Stomach (tissue), 8 donors: ENCODE measurements at regions not wholly inside any gene's neighbourhood (a gene's known extent, or its start where the extent isn't known, plus 50 kb on each side); places are given as distances from the start of the nearest gene placed in this dataset.

ENCODE experiments used
- DNase-seq, 2 donors: peaks; one replicate each; pipeline versions ENCODE4 v3.0.0 to v3.0.0-alpha.2; 2013 to 2019
- H3K27ac ChIP-seq, 5 donors: fragments of 200-600 bp in 4 of 5; sonication (generic) in 4 of 5; one replicate each; pipeline ENCODE4 v1.5.1; 2013 to 2019; ENCODE audit warnings: mild to moderate bottlenecking in 1 of 5, moderate library complexity in 1 of 5
- H3K27me3 ChIP-seq, 3 donors: fragments of 200-600 bp; sonication (generic); one replicate each; pipeline ENCODE4 v1.5.1; 2017 to 2019; ENCODE audit warnings: mixed run types in 1 of 3
- H3K36me3 ChIP-seq, 4 donors: fragments of 200-600 bp; sonication (generic); 1 replicate in 3 of 4; 2 replicates in 1 of 4; pipeline ENCODE4 v1.5.1; 2016 to 2019
- H3K4me1 ChIP-seq, 4 donors: fragments of 200-600 bp; sonication (generic); one replicate each; pipeline ENCODE4 v1.5.1; 2016 to 2019
- H3K4me3 ChIP-seq, 4 donors: fragments of 200-600 bp; sonication (generic) in 3 of 4; one replicate each; pipeline ENCODE4 v1.5.1; 2016 to 2019; ENCODE audit warnings: mild to moderate bottlenecking in 1 of 4
- H3K9me3 ChIP-seq, 4 donors: fragments of 200-600 bp; sonication (generic); one replicate each; pipeline ENCODE4 v1.5.1; 2016 to 2019
- EP300 ChIP-seq: sonication (generic); formaldehyde crosslinking; IDR thresholded peaks from one replicate; pipeline ENCODE4 v1.6.1; 2017; ENCODE audit warnings: antibody characterized with exemption
- POLR2A ChIP-seq, 4 donors: fragments of 450-650 bp; IDR thresholded peaks; one replicate each; pipeline ENCODE4 v1.6.1; 2016; ENCODE audit warnings: antibody characterized with exemption in 4 of 4, control low read depth in 2 of 4, mild to moderate bottlenecking in 1 of 4, moderate library complexity in 1 of 4
- POLR2AphosphoS5 ChIP-seq, 3 donors: sonication (generic); formaldehyde crosslinking; IDR thresholded peaks; one replicate each; pipeline ENCODE4 v1.6.1; 2016; ENCODE audit warnings: antibody characterized with exemption in 3 of 3
- WGBS, 5 donors: extraction: QIAGEN DNeasy Blood & Tissue Kit in 3 of 5; methylation state at CpG; one replicate each; pipeline versions ENCODE4 v1.1.5 to v1.1.7; 2013 to 2018; 5-methylcytosine and 5-hydroxymethylcytosine counted together
- intact Hi-C: fragments of 100-400 bp; cut with DNase I; formaldehyde crosslinking; loops from one replicate; pipeline ENCODE4 v1.15.1; 2023; ENCODE audit warnings: low total_unique reads
- TF ChIP-seq, protein P1 (sequence below), 7 experiments: fragments of 450-650 bp in 4 of 7; fragments of 200-600 bp in 3 of 7; sonication (generic) in 3 of 7; IDR thresholded peaks; one replicate each; pipeline ENCODE4 v1.5.1; 2016 to 2019; ENCODE audit warnings: antibody characterized with exemption in 7 of 7, control low read depth in 2 of 7, mild to moderate bottlenecking in 1 of 7
- donor health status: healthy with polysubstance abuse.
- donor health status: Bipolar disorder and iron deficiency.
- donor health status: healthy.

DNA sequence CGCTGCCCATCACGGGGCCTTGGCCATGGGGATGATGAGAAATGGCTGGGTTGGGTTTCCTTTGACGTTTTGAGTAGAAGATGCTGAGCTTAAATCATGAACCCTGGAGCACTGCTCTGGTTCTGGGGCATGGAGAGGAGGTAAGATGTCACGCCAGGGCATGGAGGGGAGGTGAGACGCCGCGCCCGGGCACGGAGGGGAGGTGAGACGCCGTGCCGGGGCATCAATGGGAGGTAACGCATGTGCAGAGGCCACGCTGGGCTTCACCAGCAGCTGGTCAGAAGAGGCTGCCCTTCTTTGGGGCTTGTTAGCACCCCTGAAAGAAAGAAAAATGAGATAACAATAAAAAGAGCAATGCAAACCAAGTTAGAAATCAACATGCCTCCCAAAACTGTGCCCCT, 322.5 kb upstream of the IRX4 start:
- H3K9me3 ChIP-seq: no peaks in the 10 kb centered on the region
- intact Hi-C loops: no loop called here
- 91 to 96% (median 92%) methylated on average over 14 of the region's 14 CpGs for WGBS, 5 donors
- H3K27me3 ChIP-seq: peaks cover 0 to 10% (median 0%) of the 10 kb centered on the region in 3 donors
- no peak overlapping the region for H3K4me3 ChIP-seq
- H3K4me1 ChIP-seq: no peaks in the 10 kb centered on the region
- no peaks in the 10 kb centered on the region for H3K36me3 ChIP-seq
- no peak for DNase-seq
- no peak overlapping the region for H3K27ac ChIP-seq
- TF ChIP-seq POLR2AphosphoS5 (IDR thresholded peaks at IDR 0.05) (no peak), POLR2A (IDR thresholded peaks at IDR 0.05) (no peak), EP300 (no peak)
- TF ChIP-seq, protein P1, sequence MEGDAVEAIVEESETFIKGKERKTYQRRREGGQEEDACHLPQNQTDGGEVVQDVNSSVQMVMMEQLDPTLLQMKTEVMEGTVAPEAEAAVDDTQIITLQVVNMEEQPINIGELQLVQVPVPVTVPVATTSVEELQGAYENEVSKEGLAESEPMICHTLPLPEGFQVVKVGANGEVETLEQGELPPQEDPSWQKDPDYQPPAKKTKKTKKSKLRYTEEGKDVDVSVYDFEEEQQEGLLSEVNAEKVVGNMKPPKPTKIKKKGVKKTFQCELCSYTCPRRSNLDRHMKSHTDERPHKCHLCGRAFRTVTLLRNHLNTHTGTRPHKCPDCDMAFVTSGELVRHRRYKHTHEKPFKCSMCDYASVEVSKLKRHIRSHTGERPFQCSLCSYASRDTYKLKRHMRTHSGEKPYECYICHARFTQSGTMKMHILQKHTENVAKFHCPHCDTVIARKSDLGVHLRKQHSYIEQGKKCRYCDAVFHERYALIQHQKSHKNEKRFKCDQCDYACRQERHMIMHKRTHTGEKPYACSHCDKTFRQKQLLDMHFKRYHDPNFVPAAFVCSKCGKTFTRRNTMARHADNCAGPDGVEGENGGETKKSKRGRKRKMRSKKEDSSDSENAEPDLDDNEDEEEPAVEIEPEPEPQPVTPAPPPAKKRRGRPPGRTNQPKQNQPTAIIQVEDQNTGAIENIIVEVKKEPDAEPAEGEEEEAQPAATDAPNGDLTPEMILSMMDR (IDR thresholded peaks at IDR 0.05): no peak

DNA sequence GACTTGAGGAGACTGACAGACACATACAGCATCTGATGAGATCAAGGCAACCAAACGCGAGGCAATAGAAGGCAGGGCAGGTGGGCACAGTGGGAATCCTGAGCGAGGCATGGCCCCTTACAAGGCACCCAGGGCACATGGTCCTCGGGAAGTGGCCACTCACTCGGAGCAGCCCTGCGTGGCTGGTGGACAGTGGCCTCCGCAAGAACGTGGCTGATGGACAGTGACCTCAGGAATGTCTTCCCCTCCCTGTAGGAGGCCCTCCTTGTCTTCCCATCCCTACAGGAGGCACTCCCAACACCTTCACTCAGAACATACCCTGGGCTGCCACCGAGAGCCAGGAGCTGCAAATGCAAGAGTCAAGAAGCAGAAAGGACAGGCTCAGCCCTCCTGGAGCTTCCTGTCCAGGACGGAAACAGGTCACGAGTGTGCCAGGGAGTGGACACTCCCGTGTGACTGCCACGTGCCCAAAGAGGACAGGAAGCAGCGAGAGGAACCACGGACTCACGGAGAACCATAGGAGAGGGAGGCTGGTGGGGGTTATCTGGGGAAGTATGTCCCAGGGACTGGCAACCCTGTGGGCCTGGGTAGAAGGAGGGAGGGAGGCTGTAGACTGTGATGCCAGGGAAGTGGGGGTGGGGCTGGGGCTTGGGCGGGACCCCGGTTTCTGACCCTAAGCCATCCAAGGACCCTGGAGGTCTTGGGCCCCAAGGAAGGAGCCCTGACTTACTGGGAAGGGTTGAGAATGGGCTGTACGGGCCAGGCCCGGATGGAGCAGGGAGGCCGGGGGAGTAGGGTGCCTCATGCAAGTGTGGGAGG, 321.9 kb upstream of the IRX4 start:
- Histone ChIP-seq H3K27ac (no peak overlapping the region), H3K27me3 (peaks cover 0 to 16% (median 0%) of the 10 kb centered on the region in 3 donors), H3K36me3 (no peaks in the 10 kb centered on the region), H3K4me3 (no peak overlapping the region), H3K4me1 (no peaks in the 10 kb centered on the region), H3K9me3 (no peaks in the 10 kb centered on the region)
- TF ChIP-seq POLR2A (IDR thresholded peaks at IDR 0.05) (no peak), EP300 (no peak), POLR2AphosphoS5 (IDR thresholded peaks at IDR 0.05) (no peak)
- TF ChIP-seq, protein P1 (IDR thresholded peaks at IDR 0.05): no peak
- intact Hi-C loops: no loop called here
- 85 to 90% (median 90%) methylated on average over 21 of the region's 21 CpGs for WGBS, 5 donors
- DNase-seq: no peak

DNA sequence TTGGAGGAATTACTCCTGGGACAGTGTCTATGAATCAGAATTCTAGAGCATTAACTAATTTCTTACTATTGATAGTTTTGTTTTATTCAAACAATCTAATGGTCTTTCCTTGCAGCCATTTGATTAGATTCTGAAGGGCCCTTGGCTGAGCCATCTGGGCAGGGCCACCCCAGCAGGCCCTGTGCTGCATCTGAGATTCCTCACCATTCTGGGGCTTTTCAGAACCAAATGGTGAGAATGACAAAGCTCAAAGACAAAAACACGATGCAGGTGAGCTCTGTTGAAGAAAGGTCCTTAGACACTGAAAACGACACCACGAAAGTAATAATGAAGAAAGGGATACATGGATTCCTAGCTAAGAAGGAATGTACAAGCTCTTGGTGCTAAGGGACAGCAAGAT, 321.0 kb upstream of the IRX4 start:
- H3K4me1 ChIP-seq: no peaks in the 10 kb centered on the region
- intact Hi-C loops: no loop called here
- TF ChIP-seq POLR2A (IDR thresholded peaks at IDR 0.05): no peak
- no peak overlapping the region for H3K4me3 ChIP-seq
- no peak for DNase-seq
- no peaks in the 10 kb centered on the region for H3K36me3 ChIP-seq
- no peaks in the 10 kb centered on the region for H3K9me3 ChIP-seq
- no peak overlapping the region for H3K27ac ChIP-seq
- peaks cover 0 to 18% (median 0%) of the 10 kb centered on the region in 3 donors for H3K27me3 ChIP-seq
- 65 to 74% (median 68%) methylated on average over 3 of the region's 3 CpGs for WGBS, 5 donors

DNA sequence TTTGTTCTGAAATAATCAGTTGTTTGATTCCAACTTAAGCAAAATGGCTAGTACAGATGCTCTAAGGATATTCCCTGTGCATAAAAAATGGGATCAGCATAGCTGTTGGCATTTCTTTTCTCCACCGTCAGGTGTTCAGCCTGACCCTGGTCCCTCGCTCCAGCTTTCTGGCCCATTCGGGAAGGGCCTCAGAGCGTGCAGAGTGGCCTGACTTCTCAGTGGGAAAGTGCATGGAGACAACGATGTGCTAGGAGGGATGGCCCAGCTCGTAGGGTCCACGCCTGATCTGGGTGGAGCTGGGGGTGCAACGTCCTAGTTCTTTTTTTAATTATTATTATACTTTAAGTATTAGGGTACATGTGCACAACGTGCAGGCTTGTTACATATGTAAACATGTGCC, 319.1 kb upstream of the IRX4 start:
- intact Hi-C loops: no loop called here
- no peak for DNase-seq
- no peak overlapping the region for H3K4me3 ChIP-seq
- H3K27ac ChIP-seq: no peak overlapping the region
- WGBS, 5 donors: 83 to 91% (median 89%) methylated on average over 9 of the region's 9 CpGs
- TF ChIP-seq, protein P1 (IDR thresholded peaks at IDR 0.05): no peak
- TF ChIP-seq POLR2A (IDR thresholded peaks at IDR 0.05): no peak
- no peak for TF ChIP-seq POLR2AphosphoS5 (IDR thresholded peaks at IDR 0.05)
- TF ChIP-seq EP300: no peak
- peaks cover 0 to 13% (median 0%) of the 10 kb centered on the region in 3 donors for H3K27me3 ChIP-seq
- H3K9me3 ChIP-seq: peaks cover 0 to 1% (median 0%) of the 10 kb centered on the region in 4 donors
- no peaks in the 10 kb centered on the region for H3K36me3 ChIP-seq
- H3K4me1 ChIP-seq: no peaks in the 10 kb centered on the region

DNA sequence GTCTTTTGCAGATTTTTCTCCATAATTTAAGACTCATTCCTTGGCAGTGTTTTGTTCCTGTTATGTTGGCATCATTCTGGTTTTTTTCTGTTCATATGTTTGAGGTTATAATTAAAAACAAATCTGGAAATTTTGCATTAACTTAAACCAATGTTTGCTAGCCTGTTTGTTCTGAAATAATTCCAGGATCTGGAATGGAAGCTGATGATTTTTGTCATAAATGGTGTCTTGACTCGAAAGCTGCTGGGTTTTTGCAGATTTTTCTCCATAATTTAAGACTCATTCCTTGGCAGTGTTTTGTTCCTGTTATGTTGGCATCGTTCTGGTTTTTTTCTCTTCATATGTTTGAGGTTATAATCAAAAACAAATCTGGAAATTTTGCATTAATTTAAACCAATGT, 318.7 kb upstream of the IRX4 start:
- peaks cover 0 to 17% (median 0%) of the 10 kb centered on the region in 3 donors for H3K27me3 ChIP-seq
- peaks cover 0 to 6% (median 1%) of the 10 kb centered on the region in 4 donors for H3K9me3 ChIP-seq
- H3K4me3 ChIP-seq: no peak overlapping the region
- intact Hi-C loops: no loop called here
- TF ChIP-seq, protein P1 (IDR thresholded peaks at IDR 0.05): no peak
- TF ChIP-seq POLR2AphosphoS5 (IDR thresholded peaks at IDR 0.05) (no peak), EP300 (no peak), POLR2A (IDR thresholded peaks at IDR 0.05) (no peak)
- no peak overlapping the region for H3K27ac ChIP-seq
- DNase-seq: no peak
- no peaks in the 10 kb centered on the region for H3K4me1 ChIP-seq
- no peaks in the 10 kb centered on the region for H3K36me3 ChIP-seq
- 64 to 73% (median 70%) methylated on average over 2 of the region's 2 CpGs for WGBS, 5 donors
